ENCODE measurements at regions not wholly inside any gene's neighbourhood (a gene's known extent, or its start where the extent isn't known, plus 50 kb on each side); places are given as distances from the start of the nearest gene placed in this dataset.

GRCh38 chr13:106369091-106369490, 166.4 kb downstream of the EFNB2 start:
- BruUV-seq (replicated peaks) = no TSS peak
- no peak for ATAC-seq
- Histone ChIP-seq H3K9me2 (replicated peaks; ENCODE audit: low read length) (no peaks in the 10 kb centered on the region), H3K9ac (ENCODE audit: low read length) (no peak overlapping the region), H3K4me1 (ENCODE audit: insufficient read depth, low read length) (no peaks in the 10 kb centered on the region), H3K36me3 (ENCODE audit: low read depth, low read length) (no peaks in the 10 kb centered on the region), H3K27me3 (ENCODE audit: low read length) (no peaks in the 10 kb centered on the region), H3K4me3 (ENCODE audit: low read length) (no peak overlapping the region), H3K4me2 (ENCODE audit: low read length) (no peak overlapping the region), H3F3A (ENCODE audit: low read length, unreplicated experiment) (no peaks in the 10 kb centered on the region), H2AFZ (ENCODE audit: low read length) (no peak overlapping the region), H3K27ac (ENCODE audit: low read length) (no peak overlapping the region), H4K20me1 (ENCODE audit: low read length) (no peaks in the 10 kb centered on the region), H3K9me3 (ENCODE audit: low read length) (no peaks in the 10 kb centered on the region), H3K79me2 (ENCODE audit: low read length) (no peaks in the 10 kb centered on the region)
- TF ChIP-seq CTCF (conservative IDR thresholded peaks at IDR 0.05; ENCODE audit: low read depth, low read length) (no peak), EZH2 (IDR thresholded peaks at IDR 0.05; ENCODE audit: low read length, unreplicated experiment) (no peak), EZH2phosphoT487 (IDR thresholded peaks at IDR 0.05; ENCODE audit: borderline replicate concordance, low read length) (no peak)
- no peak for DNase-seq
- intact Hi-C loops (cut with micrococcal nuclease) = no loop called here
- CTCF ChIA-PET = no interaction called here
- POLR2A ChIA-PET (ENCODE audit: unreplicated experiment) = no interaction called here

- DNase-seq = no peak
- H3F3A ChIP-seq (ENCODE audit: low read length, unreplicated experiment) = no peaks in the 10 kb centered on the region
- no peaks in the 10 kb centered on the region for H3K27me3 ChIP-seq (ENCODE audit: low read length)
- no peaks in the 10 kb centered on the region for H3K9me2 ChIP-seq (replicated peaks; ENCODE audit: low read length)
- H3K79me2 ChIP-seq (ENCODE audit: low read length) = no peaks in the 10 kb centered on the region
- no peak overlapping the region for H3K4me3 ChIP-seq (ENCODE audit: low read length)
- no peak overlapping the region for H3K27ac ChIP-seq (ENCODE audit: low read length)
- POLR2A ChIA-PET (ENCODE audit: unreplicated experiment) = interaction anchor here (0.6 kb wide), 1 partner anchor 20 kb away, joined by 3 read pairs; no protein-coding TSS in a partner anchor
- H2AFZ ChIP-seq (ENCODE audit: low read length) = no peak overlapping the region
- no peaks in the 10 kb centered on the region for H3K36me3 ChIP-seq (ENCODE audit: low read depth, low read length)
- BruUV-seq (replicated peaks) = no TSS peak
- intact Hi-C loops (cut with micrococcal nuclease) = no loop called here
- H3K4me1 ChIP-seq (ENCODE audit: insufficient read depth, low read length) = no peaks in the 10 kb centered on the region
- H4K20me1 ChIP-seq (ENCODE audit: low read length) = no peaks in the 10 kb centered on the region
- H3K9me3 ChIP-seq (ENCODE audit: low read length) = no peaks in the 10 kb centered on the region
- CTCF ChIA-PET = no interaction called here
- ATAC-seq = no peak
- no peak overlapping the region for H3K9ac ChIP-seq (ENCODE audit: low read length)
- TF ChIP-seq EZH2phosphoT487 (IDR thresholded peaks at IDR 0.05; ENCODE audit: borderline replicate concordance, low read length) (no peak), EZH2 (IDR thresholded peaks at IDR 0.05; ENCODE audit: low read length, unreplicated experiment) (no peak), CTCF (conservative IDR thresholded peaks at IDR 0.05; ENCODE audit: low read depth, low read length) (no peak)
- no peak overlapping the region for H3K4me2 ChIP-seq (ENCODE audit: low read length)
Measured at GRCh38 chr13:106367361-106367971, 168.0 kb downstream of the EFNB2 start.

- Histone ChIP-seq H3K4me1 (ENCODE audit: insufficient read depth, low read length) (no peaks in the 10 kb centered on the region), H3K4me3 (ENCODE audit: low read length) (no peak overlapping the region), H3F3A (ENCODE audit: low read length, unreplicated experiment) (no peaks in the 10 kb centered on the region), H3K27me3 (ENCODE audit: low read length) (no peaks in the 10 kb centered on the region), H3K4me2 (ENCODE audit: low read length) (no peak overlapping the region), H3K79me2 (ENCODE audit: low read length) (no peaks in the 10 kb centered on the region), H3K9ac (ENCODE audit: low read length) (no peak overlapping the region), H3K9me3 (ENCODE audit: low read length) (no peaks in the 10 kb centered on the region), H3K9me2 (replicated peaks; ENCODE audit: low read length) (no peaks in the 10 kb centered on the region), H3K36me3 (ENCODE audit: low read depth, low read length) (no peaks in the 10 kb centered on the region), H3K27ac (ENCODE audit: low read length) (no peak overlapping the region), H4K20me1 (ENCODE audit: low read length) (no peaks in the 10 kb centered on the region), H2AFZ (ENCODE audit: low read length) (no peak overlapping the region)
- DNase-seq = no peak
- no peak for ATAC-seq
- BruUV-seq (replicated peaks) = no TSS peak
- ChIA-PET CTCF (no interaction called here), POLR2A (ENCODE audit: unreplicated experiment) (interaction anchor here (0.7 kb wide), 1 partner anchor 287 kb away, joined by 4 read pairs; no protein-coding TSS in a partner anchor)
- intact Hi-C loops (cut with micrococcal nuclease) = no loop called here
- TF ChIP-seq EZH2phosphoT487 (IDR thresholded peaks at IDR 0.05; ENCODE audit: borderline replicate concordance, low read length) (no peak), EZH2 (IDR thresholded peaks at IDR 0.05; ENCODE audit: low read length, unreplicated experiment) (no peak), CTCF (conservative IDR thresholded peaks at IDR 0.05; ENCODE audit: low read depth, low read length) (no peak)
Measured at GRCh38 chr13:106362707-106363106, 172.8 kb downstream of the EFNB2 start.
